Keratinocyte (primary cell): ENCODE measurements at regions not wholly inside any gene's neighbourhood (a gene's known extent, or its start where the extent isn't known, plus 50 kb on each side); places are given as distances from the start of the nearest gene placed in this dataset.

ENCODE experiments used
- DNase-seq: peaks from one replicate; pipeline ENCODE4 v3.0.0-alpha.2; 2011; ENCODE audit warnings: low read depth, missing footprints, low spot score
- FAIRE-seq: peaks from 2 replicates; lab custom pipeline; 2011; peaks lifted over from hg19 to GRCh38; lab: Jason Lieb, UNC
- H2AFZ ChIP-seq: 2 replicates; pipeline ENCODE4 v1.6.0; 2012; ENCODE audit warnings: low read length, control low read depth, inconsistent platforms; ENCODE audit not compliant: control insufficient read depth
- H3K27ac ChIP-seq: 2 replicates; pipeline ENCODE4 v1.5.1; 2011; ENCODE audit warnings: low read length; ENCODE audit not compliant: control insufficient read depth, insufficient read depth
- H3K27me3 ChIP-seq: 3 replicates; pipeline ENCODE4 v1.6.0; 2011; ENCODE audit warnings: low read length; ENCODE audit not compliant: control insufficient read depth, insufficient read depth; ENCODE audit errors: extremely low read depth
- H3K36me3 ChIP-seq, 2 experiments: 2 replicates in 1 of 2; 3 replicates in 1 of 2; pipeline ENCODE4 v1.5.1; 2011; ENCODE audit warnings: low read length in 2 of 2, mild to moderate bottlenecking in 1 of 2; ENCODE audit not compliant: control insufficient read depth in 2 of 2, insufficient read depth in 2 of 2; ENCODE audit errors: extremely low read depth in 1 of 2
- H3K4me1 ChIP-seq: 3 replicates; pipeline ENCODE4 v1.5.1; 2011; ENCODE audit warnings: low read length; ENCODE audit not compliant: control insufficient read depth, insufficient read depth; ENCODE audit errors: extremely low read depth
- H3K4me2 ChIP-seq: 3 replicates; pipeline ENCODE4 v1.6.0; 2011; ENCODE audit warnings: low read depth, low read length; ENCODE audit not compliant: control insufficient read depth, insufficient read depth; ENCODE audit errors: extremely low read depth
- H3K4me3 ChIP-seq, 3 experiments: fragments of 200-600 bp in 1 of 3; sonication (generic) in 1 of 3; 2 replicates in 2 of 3; 3 replicates in 1 of 3; pipeline ENCODE4 v1.5.1; 2011 to 2016; ENCODE audit warnings: low read length in 3 of 3, mild to moderate bottlenecking in 3 of 3, control low read depth in 2 of 3, inconsistent platforms in 1 of 3, low read depth in 1 of 3, mixed read lengths in 1 of 3, mixed run types in 1 of 3, moderate library complexity in 1 of 3; ENCODE audit not compliant: control insufficient read depth in 2 of 3, insufficient read depth in 2 of 3; ENCODE audit errors: extremely low read depth in 1 of 3
- H3K79me2 ChIP-seq: 2 replicates; pipeline ENCODE4 v1.6.0; 2012; ENCODE audit warnings: low read length; ENCODE audit not compliant: control insufficient read depth, insufficient read depth
- H3K9ac ChIP-seq: 3 replicates; pipeline ENCODE4 v1.6.0; 2011; ENCODE audit warnings: low read length; ENCODE audit not compliant: control insufficient read depth, insufficient read depth; ENCODE audit errors: extremely low read depth
- H3K9me1 ChIP-seq: 3 replicates; pipeline ENCODE4 v1.6.0; 2011; ENCODE audit warnings: low read length; ENCODE audit not compliant: control insufficient read depth, insufficient read depth; ENCODE audit errors: extremely low read depth
- H3K9me3 ChIP-seq: 2 replicates; pipeline ENCODE4 v1.5.1; 2012; ENCODE audit warnings: low read depth, low read length; ENCODE audit not compliant: control insufficient read depth
- H4K20me1 ChIP-seq: 3 replicates; pipeline ENCODE4 v1.6.0; 2011; ENCODE audit warnings: low read length; ENCODE audit not compliant: control insufficient read depth, insufficient read depth; ENCODE audit errors: extremely low read depth
- EZH2 ChIP-seq: IDR thresholded peaks from one replicate; pipeline ENCODE4 v1.6.1; 2012; ENCODE audit warnings: inconsistent platforms, mild to moderate bottlenecking, low read length, moderate library complexity
- dilution Hi-C: fragments of 300-500 bp; cut with MboI; formaldehyde crosslinking; loops from one replicate; pipeline ENCODE4 v1.7.0; 2020; ENCODE audit warnings: low sequenced_read_pairs; ENCODE audit not compliant: extremely low pct_ligation_motif_present
- TF ChIP-seq, protein P1 (sequence below), 3 experiments: IDR thresholded peaks in 1 of 3; conservative IDR thresholded peaks in 1 of 3; optimal IDR thresholded peaks in 1 of 3; 2 replicates in 2 of 3; 3 replicates in 1 of 3; pipeline versions ENCODE3 to v1.5.1; 2011; ENCODE audit warnings: low read length in 3 of 3, mild to moderate bottlenecking in 3 of 3, moderate library complexity in 2 of 3, control low read depth in 1 of 3, inconsistent platforms in 1 of 3; ENCODE audit not compliant: insufficient read depth in 2 of 3; ENCODE audit errors: extremely low read depth in 1 of 3

GRCh38 chr6:133047065-133047665 is 194.0 kb upstream of the EYA4 start:
- DNase-seq (no peak), FAIRE-seq (no peak)
- no peaks in the 10 kb centered on the region for H3K9me1 ChIP-seq
- H3K9me3 ChIP-seq, result no peaks in the 10 kb centered on the region
- H3K27ac ChIP-seq, result no peak overlapping the region
- H3K36me3 ChIP-seq, result no peaks in the 10 kb centered on the region
- H3K79me2 ChIP-seq, result no peaks in the 10 kb centered on the region
- H3K4me2 ChIP-seq, result no peak overlapping the region
- H3K4me1 ChIP-seq, result no peaks in the 10 kb centered on the region
- H2AFZ ChIP-seq, result no peak overlapping the region
- H3K27me3 ChIP-seq, result no peaks in the 10 kb centered on the region
- H3K4me3 ChIP-seq, result no peak overlapping the region
- no peak for TF ChIP-seq EZH2
- TF ChIP-seq, protein P1, sequence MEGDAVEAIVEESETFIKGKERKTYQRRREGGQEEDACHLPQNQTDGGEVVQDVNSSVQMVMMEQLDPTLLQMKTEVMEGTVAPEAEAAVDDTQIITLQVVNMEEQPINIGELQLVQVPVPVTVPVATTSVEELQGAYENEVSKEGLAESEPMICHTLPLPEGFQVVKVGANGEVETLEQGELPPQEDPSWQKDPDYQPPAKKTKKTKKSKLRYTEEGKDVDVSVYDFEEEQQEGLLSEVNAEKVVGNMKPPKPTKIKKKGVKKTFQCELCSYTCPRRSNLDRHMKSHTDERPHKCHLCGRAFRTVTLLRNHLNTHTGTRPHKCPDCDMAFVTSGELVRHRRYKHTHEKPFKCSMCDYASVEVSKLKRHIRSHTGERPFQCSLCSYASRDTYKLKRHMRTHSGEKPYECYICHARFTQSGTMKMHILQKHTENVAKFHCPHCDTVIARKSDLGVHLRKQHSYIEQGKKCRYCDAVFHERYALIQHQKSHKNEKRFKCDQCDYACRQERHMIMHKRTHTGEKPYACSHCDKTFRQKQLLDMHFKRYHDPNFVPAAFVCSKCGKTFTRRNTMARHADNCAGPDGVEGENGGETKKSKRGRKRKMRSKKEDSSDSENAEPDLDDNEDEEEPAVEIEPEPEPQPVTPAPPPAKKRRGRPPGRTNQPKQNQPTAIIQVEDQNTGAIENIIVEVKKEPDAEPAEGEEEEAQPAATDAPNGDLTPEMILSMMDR (optimal IDR thresholded peaks at IDR 0.05 in 1 of 3, IDR thresholded peaks at IDR 0.05 in 1 of 3, conservative IDR thresholded peaks at IDR 0.05 in 1 of 3; ENCODE audit: extremely low read depth in 1 of 3, insufficient read depth in 2 of 3, low read length in 3 of 3), result no peak
- H3K9ac ChIP-seq, result no peak overlapping the region
- dilution Hi-C loops, result no loop called here
- H4K20me1 ChIP-seq, result no peaks in the 10 kb centered on the region

GRCh38 chr6:133047706-133048105 is 193.5 kb upstream of the EYA4 start:
- no peak for FAIRE-seq
- H3K9me1 ChIP-seq, result no peaks in the 10 kb centered on the region

More at GRCh38 chr6:133047706-133048105, 193.5 kb upstream of the EYA4 start:
- Histone ChIP-seq H2AFZ (no peak overlapping the region), H4K20me1 (no peaks in the 10 kb centered on the region), H3K27me3 (no peaks in the 10 kb centered on the region), H3K4me1 (no peaks in the 10 kb centered on the region), H3K9ac (no peak overlapping the region), H3K9me3 (no peaks in the 10 kb centered on the region), H3K4me2 (no peak overlapping the region), H3K36me3 (no peaks in the 10 kb centered on the region), H3K79me2 (no peaks in the 10 kb centered on the region), H3K4me3 (no peak overlapping the region), H3K27ac (no peak overlapping the region)
- no peak for TF ChIP-seq EZH2
- TF ChIP-seq, protein P1 (optimal IDR thresholded peaks at IDR 0.05 in 1 of 3, IDR thresholded peaks at IDR 0.05 in 1 of 3, conservative IDR thresholded peaks at IDR 0.05 in 1 of 3; ENCODE audit: extremely low read depth in 1 of 3, insufficient read depth in 2 of 3, low read length in 3 of 3), result no peak
- no peak for DNase-seq
- dilution Hi-C loops, result no loop called here
